Activated CD4-positive, CD25-positive, alpha-beta regulatory T cell (primary cell): ENCODE measurements at regions not wholly inside any gene's neighbourhood (a gene's known extent, or its start where the extent isn't known, plus 50 kb on each side); places are given as distances from the start of the nearest gene placed in this dataset.

Source experiments
- DNase-seq, 4 experiments: peaks; one replicate each; lab custom pipeline; 2025; lab: John Stamatoyannopoulos, UW

GRCh38 chr11:122346006-122346405 is 230.0 kb upstream of the BLID start:
- DNase-seq: no peak

- DNase-seq: no peak
Measured at GRCh38 chr11:122345586-122345985, 229.6 kb upstream of the BLID start.

DNA sequence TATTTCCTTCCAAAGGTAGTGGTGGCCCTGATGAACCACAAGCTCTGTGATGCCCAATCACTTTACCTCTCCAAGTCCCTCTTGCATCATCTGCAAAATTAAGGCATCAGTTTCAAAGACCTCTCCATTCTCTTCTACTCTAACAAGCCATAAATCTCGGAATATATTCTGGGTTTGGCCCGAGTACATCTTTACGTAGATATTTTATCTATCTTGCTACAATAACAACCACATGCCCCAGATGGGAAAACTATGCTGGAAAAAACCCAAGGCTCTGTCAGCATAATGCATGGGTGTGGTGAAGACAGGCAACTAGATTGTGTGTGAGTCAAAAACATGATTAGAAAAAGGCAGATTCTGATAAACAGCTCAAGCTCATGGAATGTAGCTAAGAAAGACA is 228.2 kb upstream of the BLID start:
- DNase-seq: no peak

DNA sequence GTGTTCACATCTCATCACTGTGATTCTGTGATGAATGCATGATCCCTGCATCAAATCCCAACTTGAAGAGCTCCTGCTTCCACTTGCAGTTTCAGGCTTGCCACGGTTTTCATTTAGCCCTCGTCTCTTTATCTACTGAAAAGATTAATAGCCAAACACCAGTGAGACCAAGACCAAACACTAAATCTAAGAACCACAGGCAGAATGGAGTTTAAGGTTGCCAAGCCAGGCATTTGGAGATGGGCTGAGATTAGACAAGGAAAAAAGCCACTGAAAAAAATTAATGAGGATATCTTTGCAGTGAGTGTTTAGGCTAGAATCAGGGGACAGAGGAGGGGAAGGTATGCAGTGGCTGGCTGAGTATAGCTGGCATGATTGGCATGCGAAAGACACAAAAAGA is 227.2 kb upstream of the BLID start:
- DNase-seq: no peak

GRCh38 chr11:122342089-122342744 is 226.2 kb upstream of the BLID start:
- no peak for DNase-seq

DNA sequence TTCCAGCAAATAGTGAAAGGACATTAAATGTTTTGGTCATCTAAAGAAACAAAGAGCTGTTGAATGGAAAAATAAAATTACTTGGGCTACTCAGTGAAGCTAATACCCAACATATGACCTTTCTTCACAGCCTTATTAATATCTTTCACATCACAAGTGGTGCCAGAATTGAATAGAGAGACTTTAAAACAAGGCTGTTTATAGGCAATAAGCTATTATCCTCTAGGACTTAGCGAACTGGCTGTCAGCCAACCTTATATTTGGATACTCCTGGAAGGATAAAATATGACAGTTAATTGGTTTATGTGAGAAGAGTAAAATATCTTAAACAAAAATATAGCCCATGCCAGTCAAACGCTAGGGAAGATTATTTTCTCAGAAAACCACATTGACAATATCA is 225.5 kb upstream of the BLID start:
- no peak for DNase-seq

- DNase-seq: no peak
Measured at GRCh38 chr11:122340607-122341290, 224.7 kb upstream of the BLID start.

GRCh38 chr11:122339436-122340060 is 223.5 kb upstream of the BLID start:
- DNase-seq: no peak

- DNase-seq: no peak
Measured at GRCh38 chr11:122337704-122338103, 221.7 kb upstream of the BLID start.

DNA sequence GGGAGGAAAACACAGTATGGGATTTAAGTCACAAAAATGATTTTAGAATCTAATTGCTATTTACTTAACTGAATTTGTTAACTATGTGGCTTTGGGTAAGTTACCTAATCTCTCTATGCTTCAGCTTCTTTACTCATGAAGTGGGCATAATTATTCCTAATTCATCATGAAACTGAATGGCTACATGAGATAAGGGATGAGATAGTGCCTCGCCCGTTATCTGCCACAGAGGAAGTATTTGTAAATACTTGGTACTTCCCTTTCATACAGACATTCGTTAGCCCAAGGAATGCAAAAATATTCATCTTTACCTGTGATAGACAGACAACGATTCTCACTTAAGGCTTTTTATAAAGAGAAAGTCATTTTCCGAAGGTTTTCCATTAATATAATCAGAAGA is 221.2 kb upstream of the BLID start:
- no peak for DNase-seq

DNA sequence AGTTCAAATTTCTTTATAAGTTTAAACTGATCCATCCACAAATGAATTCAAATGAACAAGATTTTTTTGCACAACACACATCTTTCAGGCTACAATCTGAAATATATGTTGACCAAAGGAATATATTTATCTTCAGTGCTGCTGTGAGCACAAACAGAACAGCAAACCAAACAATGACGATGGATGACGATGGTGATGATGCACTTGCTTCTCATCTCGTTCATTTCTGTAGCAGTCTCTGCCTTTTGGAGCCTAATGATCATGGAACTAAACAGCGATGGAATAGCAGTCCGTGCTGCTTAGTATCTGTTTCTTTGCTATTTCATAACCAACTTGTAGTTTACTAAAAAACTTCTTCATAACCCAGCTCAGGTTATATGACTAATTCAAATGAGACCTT is 220.7 kb upstream of the BLID start:
- DNase-seq: no peak

GRCh38 chr11:122334546-122335339 is 218.7 kb upstream of the BLID start:
- DNase-seq: no peak

DNA sequence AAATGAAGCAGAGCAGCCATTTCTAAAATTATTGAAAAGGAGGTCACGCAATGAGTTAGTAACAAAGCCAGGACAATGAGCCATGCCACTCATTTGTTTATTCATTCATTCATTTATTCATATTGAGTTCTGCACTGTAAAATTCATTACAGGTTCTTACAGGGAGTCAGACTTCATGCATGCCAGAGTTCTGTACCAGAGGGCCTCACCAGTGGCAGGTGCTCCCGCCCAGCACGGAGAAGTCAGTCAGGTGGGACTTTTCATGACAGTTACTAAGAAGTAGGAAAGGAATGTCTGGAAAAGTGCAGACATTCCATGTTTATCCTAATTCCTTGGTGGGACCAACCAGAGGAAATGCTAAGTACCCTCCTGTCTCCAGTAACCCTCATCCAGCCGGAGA is 217.5 kb upstream of the BLID start:
- no peak for DNase-seq

GRCh38 chr11:122331079-122331478 is 215.1 kb upstream of the BLID start:
- DNase-seq: no peak

DNA sequence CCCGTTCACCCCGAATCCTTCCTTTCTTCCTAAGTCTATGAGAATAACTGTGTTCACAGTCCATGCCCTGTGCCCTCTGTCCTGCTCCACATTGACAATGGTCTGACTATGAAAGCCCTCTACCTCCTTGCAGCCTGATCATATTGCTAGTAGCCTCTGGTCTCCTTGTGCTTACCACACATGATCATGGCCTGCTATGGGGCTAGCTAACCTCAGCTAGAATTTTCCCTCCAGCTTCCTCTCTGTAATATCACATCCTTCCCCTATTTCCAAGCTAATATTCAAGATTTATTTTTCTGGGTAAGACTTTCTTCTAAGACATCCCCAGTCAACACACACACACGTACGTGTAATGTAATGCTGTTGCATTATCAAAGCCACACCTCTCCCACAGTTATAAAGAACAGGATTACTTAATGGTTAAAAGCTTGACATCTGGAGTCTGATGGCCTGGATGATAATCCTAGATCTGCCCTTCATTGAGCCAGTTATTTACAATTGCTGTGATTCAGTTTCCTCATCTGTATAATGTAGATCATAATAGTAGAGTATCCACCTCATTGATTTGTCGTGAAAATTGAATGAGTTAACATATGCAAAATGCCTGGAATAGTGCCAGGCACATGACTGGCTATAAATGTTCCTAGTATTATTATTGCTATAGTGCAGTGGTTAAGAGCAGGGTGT is 214.4 kb upstream of the BLID start:
- no peak for DNase-seq

- no peak for DNase-seq
Measured at GRCh38 chr11:122327528-122327927, 211.5 kb upstream of the BLID start.

GRCh38 chr11:122323754-122324421 is 207.9 kb upstream of the BLID start:
- no peak for DNase-seq

- no peak for DNase-seq
Measured at GRCh38 chr11:122322329-122322728, 206.3 kb upstream of the BLID start.

GRCh38 chr11:122320671-122321070 is 204.7 kb upstream of the BLID start:
- DNase-seq: no peak

DNA sequence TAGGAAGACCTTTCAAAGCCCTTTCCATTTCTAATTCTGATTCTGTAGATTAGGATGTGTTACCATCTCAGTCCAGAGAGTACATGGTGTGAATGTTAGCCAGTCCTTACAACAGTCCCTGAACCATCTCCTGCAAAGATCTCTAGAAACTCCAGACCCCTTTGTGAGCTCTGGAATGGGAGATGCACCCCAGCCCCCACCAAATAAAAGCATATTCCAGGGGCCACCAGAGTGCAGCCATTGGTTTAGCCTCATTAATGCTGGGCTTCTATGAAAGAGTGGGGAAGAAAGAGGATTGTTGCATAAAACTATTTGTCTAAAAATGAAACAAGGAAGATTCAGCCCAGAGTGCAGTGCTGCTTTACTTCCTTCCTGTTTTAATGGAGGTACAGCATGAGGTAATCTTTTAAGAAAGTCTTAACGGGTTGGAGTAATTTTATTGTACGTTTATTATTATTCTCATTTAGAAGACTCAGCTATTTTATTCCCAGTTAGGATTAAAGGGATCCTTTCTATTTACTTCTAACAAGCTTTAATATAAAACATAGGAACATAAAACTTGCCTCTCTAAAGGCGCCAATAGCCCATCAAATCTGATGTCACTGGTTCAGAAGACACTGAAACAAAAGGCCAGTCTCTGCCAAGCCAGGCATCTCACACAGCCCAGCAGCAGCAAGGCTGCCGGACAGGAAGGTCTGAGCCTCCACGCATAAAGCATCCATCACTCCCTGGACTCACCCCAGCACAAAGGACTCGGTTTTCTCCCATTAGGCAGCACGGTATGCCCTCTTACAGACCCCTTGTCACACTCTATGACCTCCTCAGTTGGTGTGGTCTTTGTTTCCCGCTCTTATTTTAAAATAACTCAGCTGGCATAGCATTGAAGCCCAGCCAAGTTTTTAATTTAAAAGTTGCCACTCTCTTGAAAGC is 203.9 kb upstream of the BLID start:
- DNase-seq: no peak
